SK-N-SH treated with all-trans-retinoic acid at 6 μM for 48 hours (cell line): ENCODE measurements at regions not wholly inside any gene's neighbourhood (a gene's known extent, or its start where the extent isn't known, plus 50 kb on each side); places are given as distances from the start of the nearest gene placed in this dataset.

Experiments
- ARNTL ChIP-seq: fragments of 450-650 bp; formaldehyde crosslinking; IDR thresholded peaks from 2 replicates; pipeline ENCODE4 v1.5.0; 2020; ENCODE audit warnings: low read depth, mild to moderate bottlenecking, moderate library complexity, borderline replicate concordance
- POU6F1 ChIP-seq: fragments of 250-450 bp; sonication (Bioruptor Pico); IDR thresholded peaks from 2 replicates; pipeline ENCODE4 v1.8.0; 2021; ENCODE audit warnings: low read depth, mild to moderate bottlenecking, moderate library complexity, borderline replicate concordance
- ZFP30 ChIP-seq: fragments of 450-650 bp; formaldehyde crosslinking; IDR thresholded peaks from 2 replicates; pipeline ENCODE4 v1.5.0; 2022; ENCODE audit warnings: mild to moderate bottlenecking, moderate library complexity
- ZNF70 ChIP-seq: fragments of 450-650 bp; formaldehyde crosslinking; IDR thresholded peaks from 2 replicates; pipeline ENCODE4 v1.5.0; 2020; ENCODE audit warnings: mild to moderate bottlenecking, moderate library complexity
- TF ChIP-seq, protein P1 (sequence below): fragments of 250-450 bp; sonication (Bioruptor Pico); IDR thresholded peaks from 2 replicates; pipeline ENCODE4 v1.8.0; 2020; ENCODE audit warnings: mild to moderate bottlenecking, moderate library complexity, borderline replicate concordance

DNA sequence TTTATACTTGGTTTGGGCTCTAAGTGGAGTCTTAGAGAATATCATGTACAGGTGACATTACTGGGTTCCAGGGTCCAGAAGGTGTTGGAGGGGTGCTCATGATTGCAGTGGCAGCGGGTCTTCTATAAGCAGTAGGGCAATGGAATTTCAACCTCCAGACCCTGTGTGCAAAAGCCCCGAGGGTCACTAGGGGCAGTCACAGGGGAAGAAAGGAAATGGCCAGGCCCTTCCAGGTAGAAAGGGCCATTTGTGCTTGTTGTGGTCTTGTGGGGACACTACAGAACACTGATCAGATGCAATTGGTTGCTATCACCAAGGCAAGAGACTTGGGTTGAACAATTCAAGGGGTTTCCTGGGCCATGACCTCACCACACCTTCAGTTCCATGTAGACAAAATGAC lies 283.4 kb downstream of the GADD45G start:
- TF ChIP-seq ARNTL (CRISPR knock-in tag) (no peak), ZFP30 (CRISPR knock-in tag) (no peak), ZNF70 (no peak), POU6F1 (CRISPR knock-in tag) (no peak)
- TF ChIP-seq, protein P1, sequence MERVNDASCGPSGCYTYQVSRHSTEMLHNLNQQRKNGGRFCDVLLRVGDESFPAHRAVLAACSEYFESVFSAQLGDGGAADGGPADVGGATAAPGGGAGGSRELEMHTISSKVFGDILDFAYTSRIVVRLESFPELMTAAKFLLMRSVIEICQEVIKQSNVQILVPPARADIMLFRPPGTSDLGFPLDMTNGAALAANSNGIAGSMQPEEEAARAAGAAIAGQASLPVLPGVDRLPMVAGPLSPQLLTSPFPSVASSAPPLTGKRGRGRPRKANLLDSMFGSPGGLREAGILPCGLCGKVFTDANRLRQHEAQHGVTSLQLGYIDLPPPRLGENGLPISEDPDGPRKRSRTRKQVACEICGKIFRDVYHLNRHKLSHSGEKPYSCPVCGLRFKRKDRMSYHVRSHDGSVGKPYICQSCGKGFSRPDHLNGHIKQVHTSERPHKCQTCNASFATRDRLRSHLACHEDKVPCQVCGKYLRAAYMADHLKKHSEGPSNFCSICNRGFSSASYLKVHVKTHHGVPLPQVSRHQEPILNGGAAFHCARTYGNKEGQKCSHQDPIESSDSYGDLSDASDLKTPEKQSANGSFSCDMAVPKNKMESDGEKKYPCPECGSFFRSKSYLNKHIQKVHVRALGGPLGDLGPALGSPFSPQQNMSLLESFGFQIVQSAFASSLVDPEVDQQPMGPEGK (CRISPR knock-in tag), result no peak
